DOHH2 (cell line): ENCODE measurements at regions not wholly inside any gene's neighbourhood (a gene's known extent, or its start where the extent isn't known, plus 50 kb on each side); places are given as distances from the start of the nearest gene placed in this dataset.

Experiments
- H3F3A ChIP-seq: fragments of 200-600 bp; sonication (generic), shearing (Covaris generic); 2 replicates; pipeline ENCODE4 v1.6.0; 2016; ENCODE audit warnings: antibody characterized with exemption, mild to moderate bottlenecking; ENCODE audit not compliant: control insufficient read depth, insufficient read depth
- H3K27ac ChIP-seq: fragments of 200-600 bp; sonication (generic); 2 replicates; pipeline ENCODE4 v1.5.1; 2014; ENCODE audit warnings: low read depth, mild to moderate bottlenecking, low read length, moderate library complexity
- H3K27me3 ChIP-seq: fragments of 200-600 bp; sonication (generic); 2 replicates; pipeline ENCODE4 v1.6.1; 2014; ENCODE audit warnings: mild to moderate bottlenecking, low read length, mixed read lengths; ENCODE audit not compliant: control insufficient read depth
- H3K36me3 ChIP-seq: fragments of 200-600 bp; sonication (generic); 2 replicates; pipeline ENCODE4 v1.6.1; 2014; ENCODE audit warnings: mild to moderate bottlenecking, low read length, moderate library complexity, mixed read lengths; ENCODE audit not compliant: control insufficient read depth
- H3K4me1 ChIP-seq: fragments of 200-600 bp; sonication (generic); 2 replicates; pipeline ENCODE4 v1.6.1; 2014; ENCODE audit warnings: mild to moderate bottlenecking, low read length, mixed read lengths; ENCODE audit not compliant: control insufficient read depth
- H3K4me2 ChIP-seq: fragments of 200-600 bp; sonication (generic); 2 replicates; pipeline ENCODE4 v1.6.0; 2014; ENCODE audit warnings: mild to moderate bottlenecking, low read length, moderate library complexity
- H3K4me3 ChIP-seq: fragments of 200-600 bp; sonication (generic); 2 replicates; pipeline ENCODE4 v1.5.1; 2014; ENCODE audit warnings: mild to moderate bottlenecking, low read length, mixed read lengths
- H3K79me2 ChIP-seq: fragments of 200-600 bp; sonication (generic); 2 replicates; pipeline ENCODE4 v1.6.1; 2014; ENCODE audit warnings: mild to moderate bottlenecking, low read length, mixed read lengths; ENCODE audit not compliant: control insufficient read depth
- H3K9me2 ChIP-seq: fragments of 200-600 bp; sonication (generic); replicated peaks from 2 replicates; pipeline ENCODE4 v1.6.1; 2014; ENCODE audit warnings: mild to moderate bottlenecking, low read length, mixed read lengths; ENCODE audit not compliant: control insufficient read depth
- H3K9me3 ChIP-seq: fragments of 200-600 bp; sonication (generic); 2 replicates; pipeline ENCODE4 v1.6.1; 2014; ENCODE audit warnings: antibody characterized with exemption, low read length, mixed read lengths; ENCODE audit not compliant: control insufficient read depth, insufficient read depth
- H4K20me1 ChIP-seq: fragments of 200-600 bp; sonication (generic); 2 replicates; pipeline ENCODE4 v1.6.0; 2014; ENCODE audit warnings: low read depth, mild to moderate bottlenecking, antibody characterized with exemption, low read length, moderate library complexity; ENCODE audit not compliant: control insufficient read depth, insufficient read depth
- CTCF ChIP-seq: fragments of 200-600 bp; sonication (generic); IDR thresholded peaks from one replicate; pipeline ENCODE4 v1.5.1; 2014; ENCODE audit warnings: antibody characterized with exemption, mild to moderate bottlenecking, low read depth, low read length; ENCODE audit not compliant: poor library complexity, severe bottlenecking
- EZH2phosphoT487 ChIP-seq: fragments of 200-600 bp; sonication (generic); IDR thresholded peaks from 2 replicates; pipeline ENCODE4 v1.6.1; 2017; ENCODE audit warnings: borderline replicate concordance, mild to moderate bottlenecking, antibody characterized with exemption, low read length, moderate library complexity, mixed read lengths

GRCh38 chr4:11603591-11604194 lies 175.0 kb upstream of the HS3ST1 start:
- TF ChIP-seq EZH2phosphoT487: no peak
- TF ChIP-seq CTCF: no peak
- no peaks in the 10 kb centered on the region for H3K27me3 ChIP-seq
- no peaks in the 10 kb centered on the region for H3K9me3 ChIP-seq
- H3F3A ChIP-seq: no peaks in the 10 kb centered on the region
- H3K36me3 ChIP-seq: no peaks in the 10 kb centered on the region
- H4K20me1 ChIP-seq: no peaks in the 10 kb centered on the region
- no peaks in the 10 kb centered on the region for H3K9me2 ChIP-seq
- H3K4me3 ChIP-seq: no peak overlapping the region
- no peaks in the 10 kb centered on the region for H3K4me1 ChIP-seq
- H3K27ac ChIP-seq: no peak overlapping the region
- H3K4me2 ChIP-seq: no peak overlapping the region
- no peaks in the 10 kb centered on the region for H3K79me2 ChIP-seq

- H3K4me3 ChIP-seq: no peak overlapping the region
- no peak overlapping the region for H3K4me2 ChIP-seq
- H4K20me1 ChIP-seq: no peaks in the 10 kb centered on the region
- no peaks in the 10 kb centered on the region for H3K9me2 ChIP-seq
- H3F3A ChIP-seq: no peaks in the 10 kb centered on the region
- H3K9me3 ChIP-seq: no peaks in the 10 kb centered on the region
- no peak overlapping the region for H3K27ac ChIP-seq
- H3K36me3 ChIP-seq: no peaks in the 10 kb centered on the region
- no peaks in the 10 kb centered on the region for H3K79me2 ChIP-seq
- no peak for TF ChIP-seq EZH2phosphoT487
- no peak for TF ChIP-seq CTCF
- no peaks in the 10 kb centered on the region for H3K4me1 ChIP-seq
- H3K27me3 ChIP-seq: no peaks in the 10 kb centered on the region
Observed at GRCh38 chr4:11602606-11603340, 174.1 kb upstream of the HS3ST1 start.

GRCh38 chr4:11599064-11599463 lies 170.4 kb upstream of the HS3ST1 start:
- Histone ChIP-seq H3K36me3 (no peaks in the 10 kb centered on the region), H4K20me1 (no peaks in the 10 kb centered on the region), H3K27me3 (no peaks in the 10 kb centered on the region), H3K4me1 (no peaks in the 10 kb centered on the region), H3K79me2 (no peaks in the 10 kb centered on the region), H3K27ac (no peak overlapping the region), H3K4me2 (no peak overlapping the region), H3K9me3 (no peaks in the 10 kb centered on the region), H3K4me3 (no peak overlapping the region), H3K9me2 (no peaks in the 10 kb centered on the region), H3F3A (no peaks in the 10 kb centered on the region)
- no peak for TF ChIP-seq CTCF
- no peak for TF ChIP-seq EZH2phosphoT487
